ENCODE measurements at regions not wholly inside any gene's neighbourhood (a gene's known extent, or its start where the extent isn't known, plus 50 kb on each side); places are given as distances from the start of the nearest gene placed in this dataset.

DNA sequence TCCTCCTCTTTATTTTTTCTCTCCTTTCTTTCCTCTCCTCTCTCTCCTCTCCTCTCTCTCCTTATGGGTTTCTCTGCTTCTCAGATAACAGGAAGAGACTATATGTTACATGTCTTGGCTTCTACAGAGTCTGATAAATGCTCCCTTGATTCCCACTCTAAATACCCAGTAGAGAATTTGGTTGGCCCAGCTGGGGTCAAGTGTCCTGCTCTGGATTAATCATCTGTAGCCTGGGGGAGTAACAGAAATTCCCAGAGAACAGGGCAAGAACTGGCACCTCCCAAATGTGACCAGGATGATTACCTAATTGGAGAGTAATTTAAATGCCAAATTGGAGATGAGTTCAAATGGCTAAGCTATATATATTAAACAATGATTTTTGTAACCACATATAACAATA, 146.1 kb upstream of the LMO4 start:
- TF ChIP-seq EZH2 (IDR thresholded peaks at IDR 0.05; ENCODE audit: borderline replicate concordance, low read depth, low read length): no peak
- no peak for TF ChIP-seq CTCF (IDR thresholded peaks at IDR 0.05 in 2 of 3, conservative IDR thresholded peaks at IDR 0.05 in 1 of 3; ENCODE audit: insufficient read depth in 2 of 3, low read depth in 1 of 3, low read length in 3 of 3)
- TF ChIP-seq ZNF512 (tag; IDR thresholded peaks at IDR 0.05): no peak
- no peak for TF ChIP-seq REST (IDR thresholded peaks at IDR 0.05; ENCODE audit: borderline replicate concordance)
- no peak for TF ChIP-seq REST (CRISPR knock-in tag; IDR thresholded peaks at IDR 0.05; ENCODE audit: low read depth)
- TF ChIP-seq ZEB2 (IDR thresholded peaks at IDR 0.05): no peak
- TF ChIP-seq NFXL1 (CRISPR knock-in tag; IDR thresholded peaks at IDR 0.05): no peak
- no peak for TF ChIP-seq PCBP2 (IDR thresholded peaks at IDR 0.05; ENCODE audit: low read depth, low read length, poor library complexity, severe bottlenecking)
- no peak for TF ChIP-seq ARID4B (CRISPR knock-in tag; IDR thresholded peaks at IDR 0.05)
- TF ChIP-seq, protein P1, sequence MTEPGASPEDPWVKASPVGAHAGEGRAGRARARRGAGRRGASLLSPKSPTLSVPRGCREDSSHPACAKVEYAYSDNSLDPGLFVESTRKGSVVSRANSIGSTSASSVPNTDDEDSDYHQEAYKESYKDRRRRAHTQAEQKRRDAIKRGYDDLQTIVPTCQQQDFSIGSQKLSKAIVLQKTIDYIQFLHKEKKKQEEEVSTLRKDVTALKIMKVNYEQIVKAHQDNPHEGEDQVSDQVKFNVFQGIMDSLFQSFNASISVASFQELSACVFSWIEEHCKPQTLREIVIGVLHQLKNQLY (CRISPR knock-in tag; conservative IDR thresholded peaks at IDR 0.05): no peak
- TF ChIP-seq CBX2 (IDR thresholded peaks at IDR 0.05; ENCODE audit: insufficient read depth, low read length, poor library complexity, severe bottlenecking): no peak
- TF ChIP-seq DLX4 (CRISPR knock-in tag; IDR thresholded peaks at IDR 0.05): no peak
